GM18951 (cell line): ENCODE measurements at regions not wholly inside any gene's neighbourhood (a gene's known extent, or its start where the extent isn't known, plus 50 kb on each side); places are given as distances from the start of the nearest gene placed in this dataset.
"Not testable (repeated sequence)": the region's sequence is repeated elsewhere in the genome, so short reads cannot be mapped to it uniquely, and the experiment has no call there.

Experiments used
- POLR2A ChIP-seq: IDR thresholded peaks from 4 replicates; pipeline ENCODE4 v1.6.1; 2011; ENCODE audit warnings: mild to moderate bottlenecking; ENCODE audit not compliant: insufficient read length, insufficient read depth; ENCODE audit errors: extremely low read depth
- in situ Hi-C: fragments of 300-500 bp; cut with MboI; formaldehyde crosslinking; loops from one replicate; pipeline ENCODE4 v1.12.0; 2022; ENCODE audit warnings: low sequenced_read_pairs, mixed read lengths, inconsistent platforms; ENCODE audit not compliant: unreplicated experiment

GRCh38 chr6:86516087-86516486 is 421.2 kb upstream of the HTR1E start:
- TF ChIP-seq POLR2A: no peak
- in situ Hi-C loops: no loop called here

DNA sequence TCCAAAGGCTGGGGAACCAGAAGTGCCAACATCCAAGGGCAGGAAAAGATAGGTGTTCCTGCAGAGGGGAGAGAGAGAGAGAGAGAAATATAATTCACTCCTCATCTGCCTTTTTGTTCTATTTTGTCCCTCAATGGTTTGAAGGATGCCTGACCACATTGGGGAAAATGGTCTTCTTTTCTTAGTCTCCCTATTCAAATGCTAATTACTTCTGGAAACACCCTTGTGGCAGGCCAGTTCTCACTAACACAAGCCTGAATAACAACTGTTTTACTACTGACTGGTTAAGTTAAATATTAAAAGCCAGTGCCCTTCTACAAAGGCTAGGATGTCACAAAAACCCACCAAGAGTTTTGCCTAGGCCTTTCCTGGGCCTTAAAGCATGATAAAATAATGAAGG is 425.4 kb upstream of the HTR1E start:
- TF ChIP-seq POLR2A: no peak
- in situ Hi-C loops: no loop called here

DNA sequence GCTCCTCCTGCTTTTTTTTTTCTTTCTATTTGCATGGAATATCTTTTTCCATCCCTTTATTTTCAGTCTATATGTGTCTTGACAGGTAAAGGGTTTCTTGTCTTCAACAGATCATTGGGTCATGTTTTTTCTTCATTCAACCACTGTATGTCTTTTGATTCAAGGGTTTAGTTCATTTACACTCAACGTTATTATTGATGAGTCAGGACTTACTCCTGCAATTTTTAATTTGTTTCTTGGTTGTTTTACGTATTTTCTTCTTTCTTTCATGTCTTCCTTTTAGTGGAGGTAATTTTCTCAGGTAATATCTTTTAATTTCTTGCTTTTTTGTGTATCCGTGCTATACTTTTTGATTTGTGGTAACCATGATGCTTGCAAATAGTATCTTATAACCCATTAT is 429.1 kb upstream of the HTR1E start:
- in situ Hi-C loops: no loop called here

GRCh38 chr6:86502497-86502896 is 434.8 kb upstream of the HTR1E start:
- in situ Hi-C loops: no loop called here
- no peak for TF ChIP-seq POLR2A

More for the DNA sequence above, 429.1 kb upstream of the HTR1E start:
- no peak for TF ChIP-seq POLR2A

- in situ Hi-C loops: no loop called here
- no peak for TF ChIP-seq POLR2A
These were observed 437.3 kb upstream of the HTR1E start for GRCh38 chr6:86500035-86500434.

DNA sequence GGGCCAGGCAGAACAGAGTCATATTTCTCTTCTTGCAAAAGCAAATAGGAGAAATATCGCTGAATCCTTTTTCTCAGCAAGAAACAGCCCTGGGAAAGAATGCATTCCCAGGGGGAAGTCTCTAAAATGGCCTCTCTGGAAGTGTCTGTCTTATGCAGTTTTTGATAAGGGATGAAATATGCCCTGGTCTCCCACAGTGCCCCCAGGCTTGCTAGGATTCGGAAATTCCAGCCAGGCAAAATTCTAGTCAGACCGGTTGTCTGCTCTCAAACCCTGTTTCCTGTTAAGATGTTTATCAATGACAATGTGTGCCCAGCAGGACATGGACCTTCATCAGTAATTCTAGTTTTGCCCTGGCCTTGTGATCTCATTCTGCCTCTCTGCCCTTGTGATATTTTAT is 448.3 kb upstream of the HTR1E start:
- in situ Hi-C loops: not testable (repeated sequence)

- in situ Hi-C loops: no loop called here
- TF ChIP-seq POLR2A: no peak
These were observed 449.6 kb upstream of the HTR1E start for GRCh38 chr6:86487660-86488221.

GRCh38 chr6:86478316-86478715 is 459.0 kb upstream of the HTR1E start:
- in situ Hi-C loops: not testable (repeated sequence)

- no peak for TF ChIP-seq POLR2A
- in situ Hi-C loops: no loop called here
These were observed 459.7 kb upstream of the HTR1E start for GRCh38 chr6:86477500-86478148.

DNA sequence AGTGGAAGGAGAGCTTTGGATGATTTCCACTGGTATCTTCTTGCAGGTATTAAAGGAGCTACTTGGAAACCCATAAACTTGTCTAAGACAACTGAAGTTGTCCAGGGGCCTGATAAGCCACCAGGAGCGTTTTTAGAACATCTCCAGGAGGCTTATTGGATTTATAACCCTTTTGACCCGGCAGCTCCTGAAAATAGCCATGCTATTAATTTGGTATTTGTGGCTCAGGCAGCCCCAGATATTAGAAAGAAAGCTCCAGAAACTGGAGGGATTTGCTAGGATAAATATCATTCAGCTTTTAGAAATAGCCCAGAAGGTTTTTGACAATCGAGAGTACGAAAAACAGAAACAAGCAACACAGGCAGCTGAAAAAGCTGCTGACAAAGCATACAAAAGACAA is 461.0 kb upstream of the HTR1E start:
- in situ Hi-C loops: no loop called here
- TF ChIP-seq POLR2A: no peak

DNA sequence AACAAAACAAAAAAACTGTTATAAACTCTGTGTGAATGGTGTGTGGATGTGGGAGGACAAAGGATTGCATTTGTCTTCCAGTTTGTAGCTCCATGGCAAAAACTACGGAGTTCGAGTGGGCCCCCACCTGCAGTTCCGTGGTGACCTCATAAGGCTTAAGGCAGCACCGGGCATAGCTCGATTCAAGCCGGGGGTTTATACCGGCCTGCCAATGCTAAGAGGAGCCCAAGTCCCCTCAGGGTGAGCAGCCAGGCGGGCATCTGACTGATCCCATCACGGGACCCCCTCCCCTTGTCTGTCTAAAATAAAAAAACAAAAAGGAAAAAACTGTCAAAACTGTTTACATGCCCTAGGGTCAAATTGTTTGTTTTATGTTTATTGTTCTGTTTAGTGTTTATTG is 463.2 kb upstream of the HTR1E start:
- TF ChIP-seq POLR2A: no peak
- in situ Hi-C loops: no loop called here

- in situ Hi-C loops: no loop called here
- TF ChIP-seq POLR2A: no peak
These were observed 465.5 kb upstream of the HTR1E start for GRCh38 chr6:86471791-86472190.

- in situ Hi-C loops: no loop called here
These were observed 477.4 kb upstream of the HTR1E start for GRCh38 chr6:86459978-86460377.

DNA sequence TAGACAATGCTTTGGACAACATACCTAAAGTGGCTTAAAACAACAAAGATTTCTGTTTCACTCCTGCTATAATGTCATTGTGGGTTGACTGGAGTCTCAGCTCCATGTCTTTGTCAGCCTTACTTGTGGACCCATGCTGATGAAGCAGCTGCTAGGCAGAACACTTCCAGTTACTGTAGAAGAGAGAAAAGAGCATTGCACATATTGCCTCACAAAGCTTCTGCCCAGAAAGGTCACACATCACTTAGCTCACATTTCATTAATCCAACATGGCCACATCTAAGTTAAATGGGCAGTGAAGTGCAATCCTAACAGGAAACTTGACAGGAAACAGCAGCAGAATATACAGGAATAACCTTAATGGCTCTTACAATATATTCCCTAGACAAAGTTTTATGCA is 480.5 kb upstream of the HTR1E start:
- in situ Hi-C loops: no loop called here
- no peak for TF ChIP-seq POLR2A

More at GRCh38 chr6:86459978-86460377, 477.4 kb upstream of the HTR1E start:
- no peak for TF ChIP-seq POLR2A

DNA sequence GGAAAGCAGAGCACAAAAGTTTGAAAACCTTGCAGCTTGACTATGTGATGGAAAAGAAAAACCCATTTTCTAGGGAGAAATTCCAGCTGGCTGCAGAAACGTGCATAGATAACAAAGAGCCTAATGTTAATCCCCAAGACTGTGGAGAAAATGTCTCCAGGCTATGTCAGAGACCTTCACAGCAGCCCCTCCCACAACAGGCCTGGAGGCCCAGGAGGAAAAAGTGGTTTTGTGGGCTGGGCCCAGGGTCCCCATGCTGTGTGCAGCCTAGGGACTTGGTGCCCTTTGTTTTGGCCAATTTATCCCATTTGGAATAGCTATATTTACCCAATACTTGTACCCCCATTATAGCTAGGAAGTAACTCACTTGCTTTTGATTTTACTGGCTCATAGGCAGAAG is 484.1 kb upstream of the HTR1E start:
- in situ Hi-C loops: no loop called here

More for the DNA sequence above, 484.1 kb upstream of the HTR1E start:
- TF ChIP-seq POLR2A: no peak
